ENCODE measurements at regions not wholly inside any gene's neighbourhood (a gene's known extent, or its start where the extent isn't known, plus 50 kb on each side); places are given as distances from the start of the nearest gene placed in this dataset.

- TF ChIP-seq POLR2A (IDR thresholded peaks at IDR 0.05; ENCODE audit: low read length) = no peak
- TF ChIP-seq GATA1 (IDR thresholded peaks at IDR 0.05; ENCODE audit: low read depth, low read length) = no peak
Measured at GRCh38 chr13:90315061-90315460, 1032.4 kb upstream of the MIR17HG start.

All from erythroblast (primary cell).